Right lobe of liver (tissue), 4 donors: ENCODE measurements at regions not wholly inside any gene's neighbourhood (a gene's known extent, or its start where the extent isn't known, plus 50 kb on each side); places are given as distances from the start of the nearest gene placed in this dataset.

ENCODE experiments used
- POLR2A ChIP-seq: fragments of 450-650 bp; IDR thresholded peaks from one replicate; pipeline ENCODE4 v1.6.1; 2017; ENCODE audit warnings: antibody characterized with exemption, mild to moderate bottlenecking
- TF ChIP-seq, protein P1 (sequence below), 4 donors: fragments of 200-600 bp in 3 of 4; fragments of 450-650 bp in 1 of 4; IDR thresholded peaks; one replicate each; pipeline versions ENCODE4 v1.5.1 to v1.8.0; 2016 to 2022; ENCODE audit warnings: antibody characterized with exemption in 4 of 4, mild to moderate bottlenecking in 2 of 4
- donor health status: DM: no; HTN: no; CAD: no.
- donor health status: DM: no; HTN: no; CAD: no.
- donor health status: DM: no; HTN: yes; CAD: no.

DNA sequence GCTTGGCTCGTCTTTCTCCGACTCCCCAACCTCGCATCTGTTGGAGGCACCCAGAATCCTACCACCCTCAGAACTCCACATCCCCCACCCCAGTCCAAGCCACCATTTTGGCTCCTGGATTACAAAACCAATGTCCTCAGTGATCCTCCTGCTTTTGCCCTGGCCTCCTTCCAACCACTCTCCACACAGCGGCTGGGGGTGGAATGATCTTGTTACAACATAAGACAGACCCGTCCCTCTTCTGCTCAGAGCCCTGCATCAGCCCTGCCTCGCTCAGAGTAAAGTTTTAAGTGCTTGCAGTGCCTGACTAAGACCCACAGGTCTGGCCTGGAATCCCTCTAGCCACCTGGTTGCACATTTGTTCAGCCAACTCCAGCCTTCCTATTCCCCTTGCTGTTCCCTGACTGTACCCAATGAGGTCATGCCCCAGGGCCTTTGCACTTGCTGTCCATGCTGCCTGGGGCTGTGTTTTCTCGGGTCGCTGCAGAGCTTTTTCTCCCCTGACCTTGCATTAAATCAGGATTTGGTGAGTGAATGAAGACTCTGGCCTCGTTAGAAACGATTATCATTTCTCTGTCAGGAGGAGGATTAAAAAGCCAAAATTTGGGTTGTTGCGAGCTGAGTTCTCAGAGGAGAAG lies 67.3 kb downstream of the IGF2 start:
- TF ChIP-seq POLR2A = no peak
- TF ChIP-seq, protein P1, sequence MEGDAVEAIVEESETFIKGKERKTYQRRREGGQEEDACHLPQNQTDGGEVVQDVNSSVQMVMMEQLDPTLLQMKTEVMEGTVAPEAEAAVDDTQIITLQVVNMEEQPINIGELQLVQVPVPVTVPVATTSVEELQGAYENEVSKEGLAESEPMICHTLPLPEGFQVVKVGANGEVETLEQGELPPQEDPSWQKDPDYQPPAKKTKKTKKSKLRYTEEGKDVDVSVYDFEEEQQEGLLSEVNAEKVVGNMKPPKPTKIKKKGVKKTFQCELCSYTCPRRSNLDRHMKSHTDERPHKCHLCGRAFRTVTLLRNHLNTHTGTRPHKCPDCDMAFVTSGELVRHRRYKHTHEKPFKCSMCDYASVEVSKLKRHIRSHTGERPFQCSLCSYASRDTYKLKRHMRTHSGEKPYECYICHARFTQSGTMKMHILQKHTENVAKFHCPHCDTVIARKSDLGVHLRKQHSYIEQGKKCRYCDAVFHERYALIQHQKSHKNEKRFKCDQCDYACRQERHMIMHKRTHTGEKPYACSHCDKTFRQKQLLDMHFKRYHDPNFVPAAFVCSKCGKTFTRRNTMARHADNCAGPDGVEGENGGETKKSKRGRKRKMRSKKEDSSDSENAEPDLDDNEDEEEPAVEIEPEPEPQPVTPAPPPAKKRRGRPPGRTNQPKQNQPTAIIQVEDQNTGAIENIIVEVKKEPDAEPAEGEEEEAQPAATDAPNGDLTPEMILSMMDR (IDR thresholded peaks at IDR 0.05) = no peak
